Frontal cortex (tissue), 3 donors: ENCODE measurements at regions not wholly inside any gene's neighbourhood (a gene's known extent, or its start where the extent isn't known, plus 50 kb on each side); places are given as distances from the start of the nearest gene placed in this dataset.

Experiments used
- DNase-seq, 2 donors: peaks; one replicate each; pipeline ENCODE4 v3.0.0; 2012; ENCODE audit warnings: low spot score in 2 of 2
- FAIRE-seq: peaks from 2 replicates; lab custom pipeline; 2012; peaks lifted over from hg19 to GRCh38; lab: Jason Lieb, UNC
- donor health status: control.
- donor health status: control.
- donor health status: control.

GRCh38 chr3:67765575-67765974 lies 111.2 kb upstream of the SUCLG2 start:
- no peak for DNase-seq
- no peak for FAIRE-seq

GRCh38 chr3:67745296-67745695 lies 90.9 kb upstream of the SUCLG2 start:
- FAIRE-seq (no peak), DNase-seq (no peak)

- FAIRE-seq, result no peak
- DNase-seq, result no peak
Observed at GRCh38 chr3:67744699-67745098, 90.3 kb upstream of the SUCLG2 start.

GRCh38 chr3:67739851-67740250 lies 85.4 kb upstream of the SUCLG2 start:
- DNase-seq, result no peak

GRCh38 chr3:67737906-67738865 lies 83.8 kb upstream of the SUCLG2 start:
- no peak for DNase-seq
- FAIRE-seq, result no peak

More at GRCh38 chr3:67739851-67740250, 85.4 kb upstream of the SUCLG2 start:
- no peak for FAIRE-seq

GRCh38 chr3:67737140-67737539 lies 82.7 kb upstream of the SUCLG2 start:
- no peak for DNase-seq
- no peak for FAIRE-seq

- no peak for DNase-seq
- FAIRE-seq, result no peak
Observed at GRCh38 chr3:67733269-67733950, 79.0 kb upstream of the SUCLG2 start.

- no peak for DNase-seq
- no peak for FAIRE-seq
Observed at GRCh38 chr3:67724434-67724833, 70.0 kb upstream of the SUCLG2 start.

- DNase-seq (no peak), FAIRE-seq (no peak)
Observed at GRCh38 chr3:67723863-67724262, 69.5 kb upstream of the SUCLG2 start.

GRCh38 chr3:67719333-67719732 lies 64.9 kb upstream of the SUCLG2 start:
- FAIRE-seq, result no peak

GRCh38 chr3:67715971-67716370 lies 61.6 kb upstream of the SUCLG2 start:
- no peak for FAIRE-seq
- no peak for DNase-seq

More at GRCh38 chr3:67719333-67719732, 64.9 kb upstream of the SUCLG2 start:
- DNase-seq, result no peak

- FAIRE-seq (no peak), DNase-seq (no peak)
Observed at GRCh38 chr3:67713764-67714469, 59.5 kb upstream of the SUCLG2 start.

GRCh38 chr3:67712259-67712658 lies 57.8 kb upstream of the SUCLG2 start:
- FAIRE-seq, result no peak

GRCh38 chr3:67710396-67710795 lies 56.0 kb upstream of the SUCLG2 start:
- DNase-seq (no peak), FAIRE-seq (no peak)

More at GRCh38 chr3:67712259-67712658, 57.8 kb upstream of the SUCLG2 start:
- no peak for DNase-seq

- DNase-seq, result no peak
Observed at GRCh38 chr3:67706934-67707333, 52.5 kb upstream of the SUCLG2 start.

GRCh38 chr3:67704322-67704721 lies 49.9 kb upstream of the SUCLG2 start:
- DNase-seq, result no peak
- no peak for FAIRE-seq

More at GRCh38 chr3:67706934-67707333, 52.5 kb upstream of the SUCLG2 start:
- no peak for FAIRE-seq
